ENCODE measurements at regions not wholly inside any gene's neighbourhood (a gene's known extent, or its start where the extent isn't known, plus 50 kb on each side); places are given as distances from the start of the nearest gene placed in this dataset.

- DNase-seq: no peak
- H3K4me3 Mint-ChIP-seq: peak overlapping the region; percentile 29
- peaks cover 6% of the 10 kb centered on the region for H3K4me1 Mint-ChIP-seq
- H3K36me3 Mint-ChIP-seq: no peaks in the 10 kb centered on the region
- H3K9me3 Mint-ChIP-seq: no peaks in the 10 kb centered on the region
- no peak overlapping the region for H3K27ac Mint-ChIP-seq
- peaks cover 50% of the 10 kb centered on the region for H3K27me3 Mint-ChIP-seq
Measured at GRCh38 chr7:115476671-115477181, 553.8 kb downstream of the TFEC start.

GRCh38 chr7:115475761-115476385 lies 554.0 kb downstream of the MDFIC start:
- H3K36me3 Mint-ChIP-seq: no peaks in the 10 kb centered on the region
- no peak overlapping the region for H3K27ac Mint-ChIP-seq
- no peaks in the 10 kb centered on the region for H3K9me3 Mint-ChIP-seq
- peaks cover 47% of the 10 kb centered on the region for H3K27me3 Mint-ChIP-seq
- DNase-seq: no peak
- H3K4me1 Mint-ChIP-seq: peaks cover 6% of the 10 kb centered on the region
- no peak overlapping the region for H3K4me3 Mint-ChIP-seq

GRCh38 chr7:115475206-115475605 lies 553.3 kb downstream of the MDFIC start:
- peaks cover 44% of the 10 kb centered on the region for H3K27me3 Mint-ChIP-seq
- no peak overlapping the region for H3K27ac Mint-ChIP-seq
- no peak overlapping the region for H3K4me3 Mint-ChIP-seq
- no peaks in the 10 kb centered on the region for H3K9me3 Mint-ChIP-seq
- H3K4me1 Mint-ChIP-seq: peaks cover 6% of the 10 kb centered on the region
- no peak for DNase-seq
- no peaks in the 10 kb centered on the region for H3K36me3 Mint-ChIP-seq

- Mint-ChIP-seq H3K27ac (no peak overlapping the region), H3K27me3 (peaks cover 34% of the 10 kb centered on the region), H3K9me3 (no peaks in the 10 kb centered on the region), H3K4me1 (peaks cover 6% of the 10 kb centered on the region), H3K4me3 (no peak overlapping the region), H3K36me3 (no peaks in the 10 kb centered on the region)
- no peak for DNase-seq
Measured at GRCh38 chr7:115474137-115474536, 552.2 kb downstream of the MDFIC start.

DNA sequence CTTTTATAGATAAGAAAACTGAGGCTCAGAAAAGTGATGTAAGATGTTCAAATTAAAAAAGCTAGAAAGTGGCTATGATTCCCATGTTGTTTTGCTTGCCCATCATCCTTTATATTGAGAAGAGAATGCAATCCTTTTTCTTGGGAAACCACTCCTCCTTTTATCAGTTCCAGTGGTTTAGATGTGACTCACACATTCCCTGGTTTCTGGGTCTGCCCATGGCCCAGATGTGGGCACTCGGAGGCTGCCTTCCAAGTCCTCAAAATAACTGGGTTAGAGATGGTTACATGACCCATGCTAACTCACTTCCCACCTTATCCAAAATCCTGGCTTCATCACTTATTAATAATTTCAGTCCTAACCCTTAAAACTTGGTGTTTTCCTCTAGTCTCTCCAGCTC lies 550.0 kb downstream of the MDFIC start:
- Mint-ChIP-seq H3K27me3 (peaks cover 19% of the 10 kb centered on the region), H3K4me1 (peaks cover 4% of the 10 kb centered on the region), H3K4me3 (no peak overlapping the region), H3K27ac (no peak overlapping the region), H3K36me3 (no peaks in the 10 kb centered on the region), H3K9me3 (no peaks in the 10 kb centered on the region)
- DNase-seq: no peak

DNA sequence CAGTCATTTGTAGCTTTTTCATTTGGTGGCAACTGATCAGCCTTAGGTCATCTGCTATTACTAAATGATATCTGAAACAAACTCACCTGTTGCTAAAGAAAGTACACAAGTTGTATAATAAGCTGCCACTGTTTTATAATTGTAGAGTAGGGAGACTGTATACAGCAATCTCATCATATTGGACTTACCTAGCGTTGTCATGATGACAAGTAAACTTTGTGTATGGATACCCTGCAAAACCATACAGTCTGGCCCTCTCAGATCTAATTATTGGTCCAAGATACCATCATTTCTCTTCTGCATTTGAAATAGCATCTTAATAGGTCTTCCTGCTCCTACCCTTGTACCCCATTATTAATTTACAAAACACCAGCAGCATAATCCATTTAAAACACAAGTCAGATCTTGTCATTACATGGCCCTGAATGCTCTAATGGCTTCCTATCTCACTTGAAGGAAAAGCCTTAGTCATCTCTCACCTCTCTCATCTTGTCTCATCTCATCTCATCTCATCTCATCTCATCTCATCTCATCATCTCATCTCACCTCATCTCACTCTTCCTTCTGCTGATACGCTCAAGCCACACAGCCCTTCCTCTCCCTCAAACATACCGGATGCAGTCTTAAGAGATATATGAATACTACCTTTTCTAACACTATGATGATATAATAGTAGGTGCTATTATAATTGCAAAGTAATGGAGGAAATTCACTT lies 540.6 kb downstream of the MDFIC start:
- H3K36me3 Mint-ChIP-seq: no peaks in the 10 kb centered on the region
- no peaks in the 10 kb centered on the region for H3K4me1 Mint-ChIP-seq

DNA sequence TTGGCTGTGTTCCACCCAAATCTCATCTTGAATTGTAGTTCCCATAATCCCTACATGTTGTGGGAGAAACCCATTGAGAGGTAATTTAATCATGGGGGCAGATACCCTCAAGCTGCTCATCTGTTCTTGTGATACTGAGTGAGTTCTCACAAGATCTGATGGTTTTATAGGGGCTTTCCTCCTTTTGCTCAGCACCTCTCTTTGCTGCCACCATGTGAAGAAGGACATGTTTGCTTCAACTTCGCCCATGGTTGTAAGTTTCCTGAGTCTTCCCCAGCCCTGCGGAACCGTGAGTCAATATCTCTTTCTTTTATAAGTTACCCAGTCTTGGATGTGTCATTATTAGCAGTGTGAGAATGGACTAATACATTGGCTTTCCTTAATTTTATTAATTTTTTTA lies 527.8 kb downstream of the MDFIC start:
- no peak overlapping the region for H3K27ac Mint-ChIP-seq
- no peaks in the 10 kb centered on the region for H3K4me1 Mint-ChIP-seq
- DNase-seq: no peak
- H3K36me3 Mint-ChIP-seq: no peaks in the 10 kb centered on the region
- H3K4me3 Mint-ChIP-seq: no peak overlapping the region
- H3K27me3 Mint-ChIP-seq: no peaks in the 10 kb centered on the region
- H3K9me3 Mint-ChIP-seq: no peaks in the 10 kb centered on the region

More for the DNA sequence above, 540.6 kb downstream of the MDFIC start:
- DNase-seq: no peak
- Mint-ChIP-seq H3K9me3 (no peaks in the 10 kb centered on the region), H3K27ac (no peak overlapping the region), H3K27me3 (peaks cover 3% of the 10 kb centered on the region), H3K4me3 (no peak overlapping the region)

DNA sequence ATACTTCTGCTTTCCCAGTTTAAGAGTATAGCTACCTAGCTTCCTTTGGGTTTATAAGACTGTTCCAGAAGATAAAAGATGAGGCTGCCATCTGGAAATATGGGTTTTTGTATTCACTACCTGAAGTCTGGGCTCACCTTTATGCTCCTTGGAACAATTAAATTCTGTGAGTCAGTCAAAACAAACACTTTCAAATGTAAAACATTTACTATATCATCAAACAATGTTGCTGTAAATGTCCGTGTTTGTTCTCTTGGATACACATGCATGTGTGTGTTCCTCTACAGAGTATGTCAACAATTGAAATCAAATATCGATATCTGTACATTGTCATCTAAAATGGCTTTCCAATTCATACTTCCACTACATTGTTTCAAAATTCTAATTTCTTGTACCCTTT lies 525.6 kb downstream of the MDFIC start:
- H3K9me3 Mint-ChIP-seq: no peaks in the 10 kb centered on the region

GRCh38 chr7:115441033-115441432 lies 519.1 kb downstream of the MDFIC start:
- Mint-ChIP-seq H3K36me3 (no peaks in the 10 kb centered on the region), H3K4me3 (no peak overlapping the region), H3K27me3 (peaks cover 6% of the 10 kb centered on the region), H3K27ac (no peak overlapping the region), H3K9me3 (peaks cover 4% of the 10 kb centered on the region), H3K4me1 (no peaks in the 10 kb centered on the region)
- no peak for DNase-seq

More for the DNA sequence above, 525.6 kb downstream of the MDFIC start:
- DNase-seq: no peak
- Mint-ChIP-seq H3K27me3 (no peaks in the 10 kb centered on the region), H3K4me1 (no peaks in the 10 kb centered on the region), H3K27ac (no peak overlapping the region), H3K36me3 (no peaks in the 10 kb centered on the region), H3K4me3 (no peak overlapping the region)

DNA sequence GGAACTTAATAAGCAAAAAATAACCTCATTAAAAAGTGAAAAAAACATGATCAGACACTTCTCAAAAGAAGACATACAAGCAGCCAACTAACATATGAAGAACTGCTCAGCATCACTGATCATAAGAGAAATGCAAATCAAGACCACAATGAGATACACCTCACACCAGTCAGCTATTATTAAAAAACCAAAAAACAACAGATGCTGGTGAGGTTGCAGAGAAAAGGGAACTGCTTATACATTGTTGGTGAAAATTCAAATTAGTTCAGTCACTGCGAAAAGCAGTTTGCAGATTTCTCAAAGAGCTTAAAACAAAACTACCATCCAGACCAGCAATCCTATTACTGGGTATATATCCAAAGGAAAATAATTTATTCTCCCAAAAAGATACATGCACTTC lies 513.3 kb downstream of the MDFIC start:
- H3K9me3 Mint-ChIP-seq: peaks cover 4% of the 10 kb centered on the region
- no peaks in the 10 kb centered on the region for H3K27me3 Mint-ChIP-seq

GRCh38 chr7:115429918-115430317 lies 508.0 kb downstream of the MDFIC start:
- Mint-ChIP-seq H3K27ac (no peak overlapping the region), H3K4me1 (no peaks in the 10 kb centered on the region), H3K4me3 (no peak overlapping the region), H3K27me3 (no peaks in the 10 kb centered on the region), H3K9me3 (no peaks in the 10 kb centered on the region), H3K36me3 (no peaks in the 10 kb centered on the region)
- no peak for DNase-seq

More for the DNA sequence above, 513.3 kb downstream of the MDFIC start:
- Mint-ChIP-seq H3K36me3 (no peaks in the 10 kb centered on the region), H3K4me3 (no peak overlapping the region), H3K4me1 (no peaks in the 10 kb centered on the region), H3K27ac (no peak overlapping the region)
- DNase-seq: no peak

GRCh38 chr7:115417662-115418061 lies 495.8 kb downstream of the MDFIC start:
- DNase-seq: no peak
- H3K4me3 Mint-ChIP-seq: no peak overlapping the region
- peaks cover 1% of the 10 kb centered on the region for H3K9me3 Mint-ChIP-seq
- H3K36me3 Mint-ChIP-seq: no peaks in the 10 kb centered on the region
- H3K27me3 Mint-ChIP-seq: no peaks in the 10 kb centered on the region
- H3K27ac Mint-ChIP-seq: no peak overlapping the region
- H3K4me1 Mint-ChIP-seq: no peaks in the 10 kb centered on the region

- peaks cover 4% of the 10 kb centered on the region for H3K9me3 Mint-ChIP-seq
- no peak for DNase-seq
- no peak overlapping the region for H3K27ac Mint-ChIP-seq
- H3K27me3 Mint-ChIP-seq: no peaks in the 10 kb centered on the region
- H3K4me3 Mint-ChIP-seq: no peak overlapping the region
- H3K36me3 Mint-ChIP-seq: no peaks in the 10 kb centered on the region
- no peaks in the 10 kb centered on the region for H3K4me1 Mint-ChIP-seq
Measured at GRCh38 chr7:115410972-115411686, 489.2 kb downstream of the MDFIC start.

DNA sequence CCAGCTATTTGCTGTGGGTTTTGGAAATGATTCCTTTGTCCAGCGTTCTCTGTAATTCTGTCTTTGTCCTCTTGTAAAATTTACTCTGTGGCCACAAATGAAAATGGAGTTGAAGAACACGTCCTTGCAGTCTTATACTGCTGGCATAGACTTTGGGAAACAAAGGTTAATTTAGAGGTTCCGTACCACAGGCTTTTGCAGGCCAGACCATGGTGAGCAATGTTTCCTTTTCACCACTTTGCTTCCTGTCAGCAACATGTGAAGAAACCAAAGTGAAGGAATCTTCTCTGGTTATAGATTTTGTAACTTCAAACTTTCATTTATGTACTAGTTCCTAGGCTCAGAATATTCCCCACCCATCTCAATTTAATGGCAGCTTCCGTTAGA lies 488.5 kb downstream of the MDFIC start:
- no peaks in the 10 kb centered on the region for H3K36me3 Mint-ChIP-seq
- H3K9me3 Mint-ChIP-seq: peaks cover 4% of the 10 kb centered on the region
- no peak overlapping the region for H3K4me3 Mint-ChIP-seq
- no peaks in the 10 kb centered on the region for H3K27me3 Mint-ChIP-seq
- no peaks in the 10 kb centered on the region for H3K4me1 Mint-ChIP-seq
- no peak for DNase-seq
- no peak overlapping the region for H3K27ac Mint-ChIP-seq

DNA sequence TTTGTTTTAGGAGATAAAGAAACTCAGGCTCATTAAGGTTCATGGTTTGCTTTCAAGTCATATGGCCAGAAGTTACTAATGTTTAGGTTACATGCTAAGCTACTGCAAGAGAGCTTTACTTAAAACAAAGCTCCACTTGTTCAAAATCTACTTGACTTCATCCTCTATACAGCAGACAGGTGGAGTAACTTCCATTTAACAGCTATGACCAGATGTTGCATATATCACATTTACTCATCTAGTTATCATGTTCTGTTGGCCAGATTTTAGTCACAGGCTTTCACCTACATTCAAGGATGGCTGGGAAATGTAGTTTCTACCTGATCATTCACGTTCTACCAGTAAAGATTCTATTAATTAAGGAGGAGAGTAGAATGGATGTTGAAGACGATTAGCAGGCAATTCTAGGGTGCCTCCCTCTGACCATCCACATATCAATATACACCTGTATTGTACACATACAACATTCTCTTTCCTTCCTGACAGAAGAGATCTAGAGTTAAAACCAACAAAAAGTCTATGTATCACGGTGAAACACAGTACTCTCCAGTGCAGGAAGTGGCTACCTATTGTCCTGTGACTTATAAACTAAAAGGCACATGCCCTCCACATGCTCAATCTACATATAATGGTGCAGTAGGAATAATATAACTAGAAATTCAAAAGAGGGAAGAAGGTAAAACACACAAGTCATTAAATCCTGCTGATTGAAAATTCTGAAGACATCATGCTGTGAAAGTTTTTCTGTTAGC lies 488.0 kb downstream of the MDFIC start:
- no peaks in the 10 kb centered on the region for H3K4me1 Mint-ChIP-seq
- no peak for DNase-seq
- no peak overlapping the region for H3K4me3 Mint-ChIP-seq
- no peaks in the 10 kb centered on the region for H3K36me3 Mint-ChIP-seq
- no peaks in the 10 kb centered on the region for H3K27me3 Mint-ChIP-seq
- H3K9me3 Mint-ChIP-seq: peaks cover 4% of the 10 kb centered on the region
- H3K27ac Mint-ChIP-seq: no peak overlapping the region

All from activated naive CD8-positive, alpha-beta T cell treated with anti-CD3 and anti-CD28 coated beads for 36 hours (primary cell).